Left renal pelvis (tissue), 4 donors: ENCODE measurements at regions not wholly inside any gene's neighbourhood (a gene's known extent, or its start where the extent isn't known, plus 50 kb on each side); places are given as distances from the start of the nearest gene placed in this dataset.

Experiments
- DNase-seq, 4 donors: peaks; one replicate each; pipeline ENCODE4 v3.0.0-alpha.2; 2013; ENCODE audit warnings: low read depth in 4 of 4, low spot score in 3 of 4

GRCh38 chr7:70953331-70953741 lies 178.6 kb upstream of the GALNT17 start:
- peak in 3 of 4 donors; percentile 19 to 33 (median 27) for DNase-seq

GRCh38 chr7:70953796-70954195 lies 178.1 kb upstream of the GALNT17 start:
- no peak for DNase-seq

GRCh38 chr7:70972693-70973092 lies 159.3 kb upstream of the GALNT17 start:
- no peak for DNase-seq

GRCh38 chr7:70975754-70976153 lies 156.2 kb upstream of the GALNT17 start:
- DNase-seq: no peak

- no peak for DNase-seq
These were observed 145.6 kb upstream of the GALNT17 start for GRCh38 chr7:70986297-70986696.

GRCh38 chr7:70994176-70994575 lies 137.8 kb upstream of the GALNT17 start:
- DNase-seq: no peak

GRCh38 chr7:70997261-70997660 lies 134.7 kb upstream of the GALNT17 start:
- no peak for DNase-seq

GRCh38 chr7:71005109-71005508 lies 126.8 kb upstream of the GALNT17 start:
- no peak for DNase-seq

- no peak for DNase-seq
These were observed 122.3 kb upstream of the GALNT17 start for GRCh38 chr7:71009636-71010035.

- no peak for DNase-seq
These were observed 116.6 kb upstream of the GALNT17 start for GRCh38 chr7:71015252-71015900.

- no peak for DNase-seq
These were observed 115.5 kb upstream of the GALNT17 start for GRCh38 chr7:71016401-71016800.

GRCh38 chr7:71017602-71018001 lies 114.3 kb upstream of the GALNT17 start:
- no peak for DNase-seq

- peak in 2 of 4 donors; percentile 20 to 39 for DNase-seq
These were observed 112.2 kb upstream of the GALNT17 start for GRCh38 chr7:71019706-71020105.

- no peak for DNase-seq
These were observed 110.8 kb upstream of the GALNT17 start for GRCh38 chr7:71021131-71021530.

- no peak for DNase-seq
These were observed 105.3 kb upstream of the GALNT17 start for GRCh38 chr7:71026680-71027079.

- DNase-seq: no peak
These were observed 97.7 kb upstream of the GALNT17 start for GRCh38 chr7:71034243-71034642.

- DNase-seq: no peak
These were observed 89.4 kb upstream of the GALNT17 start for GRCh38 chr7:71042591-71042990.

- DNase-seq: no peak
These were observed 81.5 kb upstream of the GALNT17 start for GRCh38 chr7:71050492-71050891.

- no peak for DNase-seq
These were observed 76.4 kb upstream of the GALNT17 start for GRCh38 chr7:71055504-71055903.

- no peak for DNase-seq
These were observed 54.0 kb upstream of the GALNT17 start for GRCh38 chr7:71077743-71078476.
